ENCODE measurements at regions not wholly inside any gene's neighbourhood (a gene's known extent, or its start where the extent isn't known, plus 50 kb on each side); places are given as distances from the start of the nearest gene placed in this dataset.
A peak's percentile ranks its signal among the peaks of the same experiment; 100 is the strongest.
"Not testable (repeated sequence)": the region's sequence is repeated elsewhere in the genome, so short reads cannot be mapped to it uniquely, and the experiment has no call there.

- no peak for DNase-seq
Measured at GRCh38 chr6:115873901-115874300, 186.8 kb downstream of the FRK start.

DNA sequence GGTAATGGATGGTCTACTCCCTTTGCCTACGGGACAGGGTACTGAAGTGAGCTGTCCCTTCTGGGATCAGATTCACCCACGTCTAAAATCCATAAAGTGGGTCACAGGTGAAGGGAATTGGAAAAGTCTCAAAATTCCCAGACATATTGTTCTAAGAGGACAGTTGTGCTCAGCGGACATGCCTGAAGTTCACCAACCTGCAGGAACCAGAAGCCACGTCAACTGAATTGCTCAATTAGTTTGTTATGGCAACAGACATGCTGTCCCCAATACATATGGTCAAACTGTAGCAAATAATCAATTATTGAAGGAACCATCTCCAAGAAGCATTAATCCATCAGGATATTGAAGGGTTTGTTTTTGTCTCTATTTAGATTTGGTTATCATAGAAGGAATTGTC, 190.2 kb downstream of the FRK start:
- no peak for DNase-seq

- DNase-seq = no peak
Measured at GRCh38 chr6:115865914-115866313, 194.8 kb downstream of the FRK start.

GRCh38 chr6:115863211-115863610, 197.5 kb downstream of the FRK start:
- DNase-seq = no peak

GRCh38 chr6:115861658-115862057, 199.0 kb downstream of the FRK start:
- not testable (repeated sequence) for DNase-seq

GRCh38 chr6:115859577-115859976, 201.1 kb downstream of the FRK start:
- DNase-seq = not testable (repeated sequence)

DNA sequence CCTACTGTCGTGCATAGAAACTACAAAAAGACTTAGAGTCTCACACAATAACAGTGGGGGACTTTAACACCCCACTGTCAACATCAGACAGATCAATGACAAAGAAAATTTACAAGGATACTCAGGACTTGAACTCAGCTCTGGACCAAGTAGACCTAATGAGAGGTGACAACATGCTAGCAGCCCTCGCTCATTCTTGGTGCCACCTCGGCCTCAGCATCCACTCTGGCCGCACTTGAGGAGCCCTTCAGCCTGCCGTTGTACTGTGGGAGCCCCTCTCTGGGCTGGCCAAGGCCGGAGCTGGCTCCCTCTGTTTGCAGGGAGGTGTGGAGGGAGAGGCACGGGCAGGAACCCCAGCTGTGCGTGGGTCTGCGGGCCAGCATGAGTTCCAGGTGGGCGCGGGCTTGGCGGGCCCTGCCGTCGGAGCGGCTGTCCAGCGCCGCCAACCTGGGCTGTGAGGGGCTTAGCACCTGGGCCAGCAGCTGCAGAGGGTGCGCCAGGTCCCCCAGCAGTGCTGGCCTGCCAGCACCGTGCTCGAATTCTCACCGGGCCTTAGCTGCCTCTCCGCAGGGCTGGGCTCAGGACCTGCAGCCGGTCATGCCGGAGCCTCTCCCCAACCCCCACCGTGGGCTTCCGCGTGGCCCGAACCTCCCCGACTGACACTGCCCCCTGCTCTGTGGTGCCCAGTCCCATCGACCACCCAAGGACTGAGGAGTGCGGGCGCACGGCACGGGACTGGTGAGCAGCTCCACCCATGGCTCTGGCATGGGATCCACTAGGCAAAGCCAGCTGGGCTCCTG, 205.6 kb downstream of the FRK start:
- no peak for DNase-seq

DNA sequence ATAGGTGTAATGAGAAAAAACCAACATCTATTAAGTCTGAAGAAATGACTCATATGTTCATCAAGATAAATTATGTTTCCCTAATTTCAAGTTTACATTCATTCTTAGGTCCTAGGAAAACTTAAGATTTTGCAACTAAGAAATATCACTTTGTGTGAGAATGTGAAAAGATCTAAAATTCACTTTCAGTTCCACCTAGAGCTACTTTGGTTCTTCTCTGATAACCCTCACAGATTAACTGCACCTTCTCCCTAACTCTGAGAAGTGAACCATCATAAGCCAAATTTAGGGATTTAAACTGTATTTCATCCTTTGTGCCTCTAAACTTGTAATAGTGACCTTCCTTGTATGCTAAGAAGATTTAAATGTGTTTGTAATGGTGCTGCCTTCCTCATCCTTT, 213.0 kb downstream of the FRK start:
- no peak for DNase-seq

DNA sequence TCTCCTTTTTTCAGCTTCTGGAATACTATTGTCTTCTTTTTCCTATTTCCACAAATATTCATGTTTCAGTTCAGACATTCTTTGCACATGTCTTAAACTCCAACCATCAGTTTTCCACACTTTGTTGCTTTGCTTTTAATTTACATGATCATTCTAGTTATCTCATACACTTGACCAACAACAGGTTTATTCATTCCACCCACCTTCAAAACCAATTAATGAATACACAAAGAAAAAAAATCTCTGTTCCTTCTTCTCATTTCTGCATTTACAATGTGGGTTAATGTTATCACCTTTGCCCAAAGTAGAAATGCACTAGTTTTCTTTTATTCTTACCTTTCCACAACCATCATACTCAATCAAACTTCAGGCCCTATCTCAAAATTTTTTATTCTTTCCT, 216.7 kb downstream of the FRK start:
- DNase-seq = no peak

- DNase-seq = no peak
Measured at GRCh38 chr6:115842338-115842737, 218.4 kb downstream of the FRK start.

GRCh38 chr6:115839583-115840181, 221.0 kb downstream of the FRK start:
- DNase-seq = no peak

DNA sequence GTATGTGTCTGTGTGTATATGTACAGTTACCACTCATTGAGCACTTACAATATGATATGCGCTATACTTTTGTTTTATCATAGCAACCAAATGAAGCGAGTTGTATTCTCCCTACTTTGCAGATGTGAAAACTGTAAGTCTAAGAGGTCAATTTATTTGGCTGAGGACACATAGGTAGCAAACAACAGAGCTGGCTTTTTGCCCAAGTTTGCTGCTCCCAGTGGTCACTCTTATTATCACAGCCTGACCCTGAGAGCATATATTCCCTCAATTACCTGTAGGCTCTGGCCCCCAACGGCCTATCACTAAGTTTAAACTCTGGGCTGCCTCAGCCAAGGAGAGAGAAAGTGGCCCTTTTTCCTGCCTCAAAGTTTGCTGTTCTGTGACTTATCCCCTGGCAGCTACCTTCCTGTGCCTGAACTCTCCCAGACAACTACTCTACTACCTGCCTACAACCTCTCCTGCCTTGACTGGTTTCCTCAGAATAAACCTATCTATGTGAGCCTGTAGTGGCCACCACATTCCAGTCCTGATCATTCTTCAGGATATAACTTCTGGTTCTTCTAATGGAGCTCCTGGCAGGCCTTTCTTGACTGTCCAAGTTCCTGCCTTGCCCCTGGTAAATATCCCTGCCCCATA, 221.8 kb downstream of the FRK start:
- DNase-seq = peak; percentile 3

- no peak for DNase-seq
Measured at GRCh38 chr6:115838216-115838615, 222.5 kb downstream of the FRK start.

GRCh38 chr6:115836374-115836773, 224.3 kb downstream of the FRK start:
- DNase-seq = not testable (repeated sequence)

GRCh38 chr6:115835314-115835713, 225.4 kb downstream of the FRK start:
- DNase-seq = no peak

DNA sequence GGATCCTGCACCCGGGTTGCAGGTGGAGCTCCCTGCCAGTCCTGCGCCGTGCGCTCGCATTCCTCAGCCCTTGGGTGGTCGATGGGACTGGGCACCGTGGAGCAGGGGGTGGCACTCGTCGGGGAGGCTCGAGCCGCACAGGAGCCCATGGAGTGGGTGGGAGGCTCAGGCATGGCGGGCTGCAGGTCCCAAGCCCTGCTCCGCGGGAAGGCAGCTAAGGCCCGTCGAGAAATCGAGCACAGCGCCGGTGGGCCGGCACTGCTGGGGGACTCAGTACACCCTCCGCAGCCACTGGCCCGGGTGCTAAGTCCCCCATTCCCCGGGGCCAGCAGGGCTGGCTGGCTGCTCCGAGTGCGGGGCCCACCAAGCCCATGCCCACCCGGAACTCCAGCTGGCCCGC, 226.1 kb downstream of the FRK start:
- DNase-seq = not testable (repeated sequence)

GRCh38 chr6:115832786-115833185, 227.9 kb downstream of the FRK start:
- DNase-seq = peak; percentile 8

DNA sequence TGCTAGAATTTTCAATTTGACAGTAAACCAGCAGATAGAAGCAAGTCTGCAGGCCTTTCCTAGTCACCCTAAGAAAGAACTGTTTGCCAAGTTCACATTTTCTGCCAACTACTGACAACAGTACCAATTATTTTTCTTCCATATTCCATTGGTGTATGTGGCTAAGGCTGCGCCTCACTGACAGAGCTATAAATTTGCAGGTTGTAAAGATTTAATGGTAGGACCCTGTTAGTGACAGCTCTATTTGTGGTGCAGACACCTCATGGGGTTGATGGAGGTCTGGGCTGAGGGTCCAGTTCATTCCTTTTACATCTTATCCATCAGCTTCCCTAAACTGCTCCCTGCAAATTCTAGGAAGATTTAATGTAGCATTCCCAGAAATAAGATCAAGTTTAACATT, 228.5 kb downstream of the FRK start:
- no peak for DNase-seq

GRCh38 chr6:115830895-115831294, 229.8 kb downstream of the FRK start:
- DNase-seq = no peak

GRCh38 chr6:115821798-115822197, 238.9 kb downstream of the FRK start:
- DNase-seq = no peak

DNA sequence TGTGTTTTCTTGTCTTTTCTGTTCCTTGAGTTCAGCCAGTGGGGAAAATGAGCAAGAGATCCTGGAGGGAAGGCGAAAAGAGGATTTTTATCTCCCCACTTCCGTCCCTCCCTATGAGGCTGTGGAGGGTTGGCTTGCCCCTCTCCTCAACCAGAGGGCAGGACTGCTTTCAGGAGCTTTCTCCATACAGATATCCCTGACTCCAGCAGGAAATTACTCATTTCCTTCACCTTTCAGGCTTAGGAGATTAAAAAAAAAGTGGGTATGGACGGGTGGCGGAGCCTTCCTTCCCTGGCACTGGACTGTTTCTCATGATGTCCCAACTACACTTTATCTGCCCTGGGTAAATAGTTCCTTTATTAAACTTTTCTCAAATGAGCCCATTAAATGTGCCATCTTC, 241.2 kb downstream of the FRK start:
- no peak for DNase-seq

- DNase-seq = no peak
Measured at GRCh38 chr6:115817161-115817560, 243.5 kb downstream of the FRK start.

- DNase-seq = no peak
Measured at GRCh38 chr6:115814907-115815306, 245.8 kb downstream of the FRK start.
